LNCAP (cell line): ENCODE measurements at regions not wholly inside any gene's neighbourhood (a gene's known extent, or its start where the extent isn't known, plus 50 kb on each side); places are given as distances from the start of the nearest gene placed in this dataset.

Experiments
- CTCF ChIP-seq: fragments of 450-650 bp; IDR thresholded peaks from 2 replicates; pipeline ENCODE4 v1.5.1; 2017; ENCODE audit warnings: mild to moderate bottlenecking

GRCh38 chr3:87696124-87697013, 362.4 kb downstream of the CGGBP1 start:
- TF ChIP-seq CTCF: no peak

- TF ChIP-seq CTCF: no peak
These were observed 364.1 kb downstream of the CGGBP1 start for GRCh38 chr3:87694678-87695077.

DNA sequence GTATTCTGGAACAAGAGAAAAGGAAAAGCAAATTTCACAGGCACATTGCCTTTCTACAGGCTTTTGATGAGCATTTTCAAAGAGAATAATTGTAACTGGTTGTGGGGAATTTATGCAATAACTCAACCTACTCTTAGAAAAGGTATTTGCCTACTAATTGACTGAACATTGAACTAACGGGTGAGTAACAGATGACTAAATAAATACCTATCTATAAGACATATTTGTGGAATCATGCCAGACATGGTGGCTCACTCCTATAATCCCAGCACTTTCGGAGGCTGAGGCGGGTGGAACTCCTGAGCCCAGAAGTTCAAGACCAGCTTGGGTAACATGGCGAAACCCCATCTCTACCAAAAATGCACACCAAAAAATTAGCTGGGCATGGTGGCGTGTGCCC, 367.7 kb downstream of the CGGBP1 start:
- no peak for TF ChIP-seq CTCF

GRCh38 chr3:87674397-87675161, 384.2 kb downstream of the CGGBP1 start:
- TF ChIP-seq CTCF: no peak

GRCh38 chr3:87673132-87673531, 385.7 kb downstream of the CGGBP1 start:
- TF ChIP-seq CTCF: no peak

- TF ChIP-seq CTCF: no peak
These were observed 377.8 kb upstream of the POU1F1 start for GRCh38 chr3:87654184-87654583.

GRCh38 chr3:87634426-87634825, 358.0 kb upstream of the POU1F1 start:
- no peak for TF ChIP-seq CTCF
